ENCODE measurements at regions not wholly inside any gene's neighbourhood (a gene's known extent, or its start where the extent isn't known, plus 50 kb on each side); places are given as distances from the start of the nearest gene placed in this dataset.

DNA sequence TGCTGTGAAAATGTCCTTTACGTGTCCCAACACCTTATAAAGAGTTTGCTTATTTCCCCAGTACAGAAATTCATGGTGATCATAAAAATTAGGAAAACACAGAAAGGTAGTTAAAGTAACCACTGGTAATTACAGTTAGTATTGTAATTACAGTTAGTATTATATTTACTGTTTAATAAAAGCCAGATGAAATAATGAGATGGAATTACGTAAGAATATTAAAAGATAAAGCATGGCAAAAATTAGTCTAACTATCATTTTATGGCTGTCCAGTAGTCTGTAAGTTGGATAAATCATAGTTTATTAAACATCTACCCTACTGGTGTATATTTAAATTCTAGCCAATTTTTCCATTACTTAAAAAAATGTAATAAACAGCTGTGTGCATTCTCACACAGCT is 638.8 kb downstream of the ACTR3B start:
- TF ChIP-seq, protein P1, sequence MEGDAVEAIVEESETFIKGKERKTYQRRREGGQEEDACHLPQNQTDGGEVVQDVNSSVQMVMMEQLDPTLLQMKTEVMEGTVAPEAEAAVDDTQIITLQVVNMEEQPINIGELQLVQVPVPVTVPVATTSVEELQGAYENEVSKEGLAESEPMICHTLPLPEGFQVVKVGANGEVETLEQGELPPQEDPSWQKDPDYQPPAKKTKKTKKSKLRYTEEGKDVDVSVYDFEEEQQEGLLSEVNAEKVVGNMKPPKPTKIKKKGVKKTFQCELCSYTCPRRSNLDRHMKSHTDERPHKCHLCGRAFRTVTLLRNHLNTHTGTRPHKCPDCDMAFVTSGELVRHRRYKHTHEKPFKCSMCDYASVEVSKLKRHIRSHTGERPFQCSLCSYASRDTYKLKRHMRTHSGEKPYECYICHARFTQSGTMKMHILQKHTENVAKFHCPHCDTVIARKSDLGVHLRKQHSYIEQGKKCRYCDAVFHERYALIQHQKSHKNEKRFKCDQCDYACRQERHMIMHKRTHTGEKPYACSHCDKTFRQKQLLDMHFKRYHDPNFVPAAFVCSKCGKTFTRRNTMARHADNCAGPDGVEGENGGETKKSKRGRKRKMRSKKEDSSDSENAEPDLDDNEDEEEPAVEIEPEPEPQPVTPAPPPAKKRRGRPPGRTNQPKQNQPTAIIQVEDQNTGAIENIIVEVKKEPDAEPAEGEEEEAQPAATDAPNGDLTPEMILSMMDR (tag by site-specific recombination; IDR thresholded peaks at IDR 0.05) = no peak
- no peak for TF ChIP-seq ZNF677 (tag by site-specific recombination; IDR thresholded peaks at IDR 0.05)
- no peak for TF ChIP-seq ZNF174 (tag by site-specific recombination; IDR thresholded peaks at IDR 0.05)
- TF ChIP-seq, protein P2, sequence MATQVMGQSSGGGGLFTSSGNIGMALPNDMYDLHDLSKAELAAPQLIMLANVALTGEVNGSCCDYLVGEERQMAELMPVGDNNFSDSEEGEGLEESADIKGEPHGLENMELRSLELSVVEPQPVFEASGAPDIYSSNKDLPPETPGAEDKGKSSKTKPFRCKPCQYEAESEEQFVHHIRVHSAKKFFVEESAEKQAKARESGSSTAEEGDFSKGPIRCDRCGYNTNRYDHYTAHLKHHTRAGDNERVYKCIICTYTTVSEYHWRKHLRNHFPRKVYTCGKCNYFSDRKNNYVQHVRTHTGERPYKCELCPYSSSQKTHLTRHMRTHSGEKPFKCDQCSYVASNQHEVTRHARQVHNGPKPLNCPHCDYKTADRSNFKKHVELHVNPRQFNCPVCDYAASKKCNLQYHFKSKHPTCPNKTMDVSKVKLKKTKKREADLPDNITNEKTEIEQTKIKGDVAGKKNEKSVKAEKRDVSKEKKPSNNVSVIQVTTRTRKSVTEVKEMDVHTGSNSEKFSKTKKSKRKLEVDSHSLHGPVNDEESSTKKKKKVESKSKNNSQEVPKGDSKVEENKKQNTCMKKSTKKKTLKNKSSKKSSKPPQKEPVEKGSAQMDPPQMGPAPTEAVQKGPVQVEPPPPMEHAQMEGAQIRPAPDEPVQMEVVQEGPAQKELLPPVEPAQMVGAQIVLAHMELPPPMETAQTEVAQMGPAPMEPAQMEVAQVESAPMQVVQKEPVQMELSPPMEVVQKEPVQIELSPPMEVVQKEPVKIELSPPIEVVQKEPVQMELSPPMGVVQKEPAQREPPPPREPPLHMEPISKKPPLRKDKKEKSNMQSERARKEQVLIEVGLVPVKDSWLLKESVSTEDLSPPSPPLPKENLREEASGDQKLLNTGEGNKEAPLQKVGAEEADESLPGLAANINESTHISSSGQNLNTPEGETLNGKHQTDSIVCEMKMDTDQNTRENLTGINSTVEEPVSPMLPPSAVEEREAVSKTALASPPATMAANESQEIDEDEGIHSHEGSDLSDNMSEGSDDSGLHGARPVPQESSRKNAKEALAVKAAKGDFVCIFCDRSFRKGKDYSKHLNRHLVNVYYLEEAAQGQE (tag by site-specific recombination; IDR thresholded peaks at IDR 0.05) = no peak
- TF ChIP-seq KLF9 (tag by site-specific recombination; IDR thresholded peaks at IDR 0.05; ENCODE audit: low read depth) = no peak
- no peak for TF ChIP-seq ZFP3 (tag by site-specific recombination; IDR thresholded peaks at IDR 0.05; ENCODE audit: low read depth)
- TF ChIP-seq, protein P3, sequence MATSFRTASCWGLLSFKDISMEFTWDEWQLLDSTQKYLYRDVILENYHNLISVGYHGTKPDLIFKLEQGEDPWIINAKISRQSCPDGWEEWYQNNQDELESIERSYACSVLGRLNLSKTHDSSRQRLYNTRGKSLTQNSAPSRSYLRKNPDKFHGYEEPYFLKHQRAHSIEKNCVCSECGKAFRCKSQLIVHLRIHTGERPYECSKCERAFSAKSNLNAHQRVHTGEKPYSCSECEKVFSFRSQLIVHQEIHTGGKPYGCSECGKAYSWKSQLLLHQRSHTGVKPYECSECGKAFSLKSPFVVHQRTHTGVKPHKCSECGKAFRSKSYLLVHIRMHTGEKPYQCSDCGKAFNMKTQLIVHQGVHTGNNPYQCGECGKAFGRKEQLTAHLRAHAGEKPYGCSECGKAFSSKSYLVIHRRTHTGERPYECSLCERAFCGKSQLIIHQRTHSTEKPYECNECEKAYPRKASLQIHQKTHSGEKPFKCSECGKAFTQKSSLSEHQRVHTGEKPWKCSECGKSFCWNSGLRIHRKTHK (tag by site-specific recombination; IDR thresholded peaks at IDR 0.05) = no peak
- TF ChIP-seq YY2 (tag by site-specific recombination; IDR thresholded peaks at IDR 0.05) = no peak
- TF ChIP-seq BCL11A (tag by site-specific recombination; IDR thresholded peaks at IDR 0.05; ENCODE audit: low read depth) = no peak
- no peak for TF ChIP-seq EGR2 (tag by site-specific recombination; IDR thresholded peaks at IDR 0.05; ENCODE audit: low read depth)
- no peak for TF ChIP-seq ZNF664 (tag by site-specific recombination; IDR thresholded peaks at IDR 0.05)
- no peak for TF ChIP-seq ZNF600 (tag by site-specific recombination; IDR thresholded peaks at IDR 0.05)
- no peak for TF ChIP-seq ZNF274 (IDR thresholded peaks at IDR 0.05; ENCODE audit: low read length)
- no peak for TF ChIP-seq ZNF274 (tag by site-specific recombination; IDR thresholded peaks at IDR 0.05; ENCODE audit: borderline replicate concordance)
- TF ChIP-seq YY1 (tag by site-specific recombination; IDR thresholded peaks at IDR 0.05) = no peak
